ENCODE measurements at regions not wholly inside any gene's neighbourhood (a gene's known extent, or its start where the extent isn't known, plus 50 kb on each side); places are given as distances from the start of the nearest gene placed in this dataset.

- TF ChIP-seq CTCF (IDR thresholded peaks at IDR 0.05) (no peak), POLR2A (IDR thresholded peaks at IDR 0.05) (no peak)
These were observed 249.4 kb upstream of the BOD1L1 start for GRCh38 chr4:13876940-13877339.

Measured in adrenal gland (tissue), 5 donors.